Suprapubic skin (tissue), 3 donors: ENCODE measurements at regions not wholly inside any gene's neighbourhood (a gene's known extent, or its start where the extent isn't known, plus 50 kb on each side); places are given as distances from the start of the nearest gene placed in this dataset.

Source experiments
- CTCF ChIP-seq, 2 donors: fragments of 200-600 bp in 1 of 2; fragments of 450-650 bp in 1 of 2; sonication (generic) in 1 of 2; IDR thresholded peaks; one replicate each; pipeline ENCODE4 v1.5.1; 2016 to 2019; ENCODE audit warnings: antibody characterized with exemption in 2 of 2, mild to moderate bottlenecking in 1 of 2, moderate library complexity in 1 of 2
- EP300 ChIP-seq: sonication (generic); formaldehyde crosslinking; IDR thresholded peaks from one replicate; pipeline ENCODE4 v1.6.1; 2017; ENCODE audit warnings: antibody characterized with exemption
- POLR2A ChIP-seq, 2 donors: fragments of 450-650 bp; IDR thresholded peaks; one replicate each; pipeline ENCODE4 v1.6.1; 2017; ENCODE audit warnings: antibody characterized with exemption in 2 of 2, mild to moderate bottlenecking in 2 of 2, moderate library complexity in 2 of 2

GRCh38 chr4:43126595-43126994 lies 234.1 kb downstream of the GRXCR1 start:
- no peak for TF ChIP-seq EP300
- TF ChIP-seq POLR2A (IDR thresholded peaks at IDR 0.05): no peak
- TF ChIP-seq CTCF (IDR thresholded peaks at IDR 0.05): no peak
